ENCODE measurements at regions not wholly inside any gene's neighbourhood (a gene's known extent, or its start where the extent isn't known, plus 50 kb on each side); places are given as distances from the start of the nearest gene placed in this dataset.

DNA sequence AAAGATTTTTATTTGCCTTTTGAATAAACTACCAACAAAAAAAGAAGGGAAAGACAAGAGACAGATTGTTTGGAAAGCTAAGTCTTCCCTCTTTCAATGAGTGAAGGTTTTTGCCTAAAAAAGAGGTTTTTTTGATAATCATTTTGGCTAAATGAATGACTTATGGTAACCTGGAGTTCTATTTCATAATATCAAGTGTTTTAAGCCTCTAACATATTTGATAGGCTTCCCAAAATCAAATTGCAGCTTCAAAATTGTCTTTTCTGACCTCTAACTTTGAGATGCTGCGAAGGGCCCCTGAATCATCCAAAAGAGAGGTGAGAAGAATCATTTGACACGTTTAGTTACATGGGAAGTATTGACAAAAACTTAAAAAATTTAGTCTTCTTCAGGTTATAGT is 53.0 kb upstream of the NAMPT start:
- no peak for ATAC-seq

DNA sequence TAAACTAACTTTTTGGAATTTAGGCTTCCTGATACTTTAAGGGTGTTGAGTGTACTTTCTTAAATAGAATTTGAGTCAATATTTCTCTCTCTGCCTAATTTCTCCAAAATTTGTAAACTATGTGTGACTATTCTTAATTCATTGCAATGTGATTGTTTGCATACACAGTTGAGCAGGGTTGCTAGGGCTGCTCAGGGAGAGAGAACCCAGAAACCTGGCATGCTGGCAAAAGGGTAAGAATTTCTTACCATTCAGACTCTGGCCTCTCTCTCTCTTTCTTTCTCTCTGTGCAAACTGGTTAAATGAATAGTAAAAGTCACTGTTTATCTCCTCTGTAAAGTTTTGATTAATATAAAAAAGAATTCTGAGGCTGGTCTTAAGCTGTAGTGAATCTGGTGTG is 51.0 kb upstream of the NAMPT start:
- no peak for ATAC-seq
